BJ (cell line): ENCODE measurements at regions not wholly inside any gene's neighbourhood (a gene's known extent, or its start where the extent isn't known, plus 50 kb on each side); places are given as distances from the start of the nearest gene placed in this dataset. TPM values are rescaled to one million over a fixed set of nuclear protein-coding genes. Genes with fewer than 3 reads are reported as not detected.

ENCODE experiments used
- CTCF ChIA-PET: fragments of 350-600 bp; formaldehyde crosslinking; extraction: SDS; loops from one replicate; lab custom pipeline; 2021; ENCODE audit warnings: antibody characterized with exemption, inconsistent platforms; lab: Yijun Ruan, JAX
- POLR2A ChIA-PET: fragments of 300-600 bp; sonication (Branson Sonifier 250); formaldehyde crosslinking; extraction: SDS; loops from one replicate; lab custom pipeline; 2021; ENCODE audit warnings: antibody characterized with exemption; lab: Charles Lee
- DNase-seq: peaks from one replicate; pipeline ENCODE4 v3.0.0-alpha.2; 2011; ENCODE audit warnings: low read depth
- H3K27me3 ChIP-seq: 2 replicates; pipeline ENCODE4 v1.6.0; 2011; ENCODE audit warnings: low read length; ENCODE audit not compliant: control insufficient read depth, insufficient read depth
- H3K36me3 ChIP-seq: 2 replicates; pipeline ENCODE4 v1.5.1; 2011; ENCODE audit warnings: low read length; ENCODE audit not compliant: control insufficient read depth, insufficient read depth
- H3K4me3 ChIP-seq: 2 replicates; pipeline ENCODE4 v1.5.1; 2011; ENCODE audit warnings: low read depth, mild to moderate bottlenecking, control low read depth, low read length
- small RNA-seq: library from RNA; depleted of rRNA; stranded (forward); fragments of <200 nt; gene quantifications from one replicate; pipeline ENCODE3, GENCODE V24; 2012; ENCODE audit warnings: low replicate concordance, low read depth; ENCODE audit not compliant: insufficient read length
- TF ChIP-seq, protein P1 (sequence below): IDR thresholded peaks from 2 replicates; pipeline ENCODE4 v1.5.1; 2011; ENCODE audit warnings: low read depth, mild to moderate bottlenecking, control low read depth, inconsistent platforms, low read length, moderate library complexity; ENCODE audit not compliant: insufficient read depth

DNA sequence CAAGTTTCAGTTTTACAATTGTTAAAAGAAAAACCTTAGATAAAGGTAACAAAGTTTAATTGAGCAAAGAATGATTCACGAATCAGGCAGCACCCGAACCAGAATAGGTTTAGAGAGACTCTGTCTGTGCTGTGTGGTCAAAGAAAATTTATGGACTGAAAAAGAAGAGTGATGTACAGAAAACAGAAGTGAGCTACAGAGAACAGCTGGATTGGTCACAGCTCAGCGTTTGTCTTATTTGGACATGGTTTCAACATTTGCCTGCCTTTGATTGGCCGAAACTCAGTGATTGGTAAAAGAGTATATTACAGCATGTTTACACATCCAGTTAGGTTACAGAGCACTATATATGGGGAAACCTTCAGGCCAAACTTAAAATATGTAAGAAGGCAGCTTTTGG, 703.2 kb upstream of the STXBP6 start:
- CTCF ChIA-PET: no interaction called here
- H3K4me3 ChIP-seq: no peak overlapping the region
- H3K36me3 ChIP-seq: no peaks in the 10 kb centered on the region
- POLR2A ChIA-PET: no interaction called here
- no peak for DNase-seq
- TF ChIP-seq, protein P1, sequence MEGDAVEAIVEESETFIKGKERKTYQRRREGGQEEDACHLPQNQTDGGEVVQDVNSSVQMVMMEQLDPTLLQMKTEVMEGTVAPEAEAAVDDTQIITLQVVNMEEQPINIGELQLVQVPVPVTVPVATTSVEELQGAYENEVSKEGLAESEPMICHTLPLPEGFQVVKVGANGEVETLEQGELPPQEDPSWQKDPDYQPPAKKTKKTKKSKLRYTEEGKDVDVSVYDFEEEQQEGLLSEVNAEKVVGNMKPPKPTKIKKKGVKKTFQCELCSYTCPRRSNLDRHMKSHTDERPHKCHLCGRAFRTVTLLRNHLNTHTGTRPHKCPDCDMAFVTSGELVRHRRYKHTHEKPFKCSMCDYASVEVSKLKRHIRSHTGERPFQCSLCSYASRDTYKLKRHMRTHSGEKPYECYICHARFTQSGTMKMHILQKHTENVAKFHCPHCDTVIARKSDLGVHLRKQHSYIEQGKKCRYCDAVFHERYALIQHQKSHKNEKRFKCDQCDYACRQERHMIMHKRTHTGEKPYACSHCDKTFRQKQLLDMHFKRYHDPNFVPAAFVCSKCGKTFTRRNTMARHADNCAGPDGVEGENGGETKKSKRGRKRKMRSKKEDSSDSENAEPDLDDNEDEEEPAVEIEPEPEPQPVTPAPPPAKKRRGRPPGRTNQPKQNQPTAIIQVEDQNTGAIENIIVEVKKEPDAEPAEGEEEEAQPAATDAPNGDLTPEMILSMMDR: no peak
- H3K27me3 ChIP-seq: no peaks in the 10 kb centered on the region

DNA sequence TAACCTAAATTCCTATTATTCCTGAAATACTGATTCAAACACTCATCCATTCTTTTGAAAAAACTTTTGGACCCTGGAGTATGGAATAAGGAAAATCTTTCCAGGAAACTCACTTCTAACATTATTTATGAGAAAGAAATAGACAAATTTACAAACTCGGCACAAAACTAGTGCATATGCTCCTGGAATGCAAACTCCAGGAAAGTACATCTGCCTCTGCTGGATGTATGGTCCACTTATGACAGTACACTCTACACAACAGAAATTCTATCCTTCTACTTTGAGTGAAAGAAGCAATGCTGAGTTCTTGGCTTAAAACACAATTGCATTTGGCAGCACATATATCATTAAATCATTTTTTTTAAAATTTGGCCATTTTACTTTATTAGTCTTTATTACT, 700.5 kb upstream of the STXBP6 start:
- ChIA-PET CTCF (no interaction called here), POLR2A (no interaction called here)
- no peaks in the 10 kb centered on the region for H3K27me3 ChIP-seq
- DNase-seq: no peak
- no peaks in the 10 kb centered on the region for H3K36me3 ChIP-seq
- TF ChIP-seq, protein P1: no peak
- H3K4me3 ChIP-seq: no peak overlapping the region

Small RNA genes lying in the stretch of these regions (small RNA-seq; reads per million reads assigned to genes)
- gene RF00440: not detected
